HG02678 (cell line): ENCODE measurements at regions not wholly inside any gene's neighbourhood (a gene's known extent, or its start where the extent isn't known, plus 50 kb on each side); places are given as distances from the start of the nearest gene placed in this dataset.

Experiments
- ATAC-seq: cut with Tn5 transposase; IDR thresholded peaks from one replicate; pipeline ENCODE4 v1.9.1; 2021; ENCODE audit warnings: mild to moderate bottlenecking, moderate library complexity; ENCODE audit not compliant: unreplicated experiment

- ATAC-seq: no peak
Measured at GRCh38 chr22:48882636-48883200, 945.0 kb downstream of the BRD1 start.

DNA sequence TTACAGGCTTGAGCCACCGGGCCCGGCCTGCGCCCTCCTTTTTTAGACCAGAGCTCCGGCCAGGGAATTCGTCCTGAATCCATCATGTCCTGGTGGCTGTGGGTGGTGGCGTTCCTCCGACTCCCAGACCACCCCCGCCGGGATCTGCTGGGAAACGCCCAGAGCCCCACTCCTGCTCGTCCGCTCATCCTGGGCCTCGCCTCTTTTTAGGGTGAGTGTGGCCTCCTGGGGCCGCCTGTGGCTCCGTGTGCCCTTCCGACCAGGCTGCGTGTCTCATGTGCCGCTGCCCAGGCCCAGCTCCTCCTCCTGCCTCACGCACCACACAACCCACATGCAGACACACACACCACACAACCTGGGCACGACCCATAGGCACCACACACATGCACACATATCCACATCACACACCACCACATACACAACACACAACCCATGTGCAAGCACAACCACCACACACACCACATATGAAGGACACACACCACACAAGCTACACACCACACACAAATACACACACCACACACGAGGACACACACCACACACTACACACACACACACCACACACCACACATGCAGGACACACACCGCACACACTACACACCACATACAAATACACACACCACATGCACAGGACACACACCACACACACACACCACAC is 946.2 kb downstream of the BRD1 start:
- ATAC-seq: no peak

DNA sequence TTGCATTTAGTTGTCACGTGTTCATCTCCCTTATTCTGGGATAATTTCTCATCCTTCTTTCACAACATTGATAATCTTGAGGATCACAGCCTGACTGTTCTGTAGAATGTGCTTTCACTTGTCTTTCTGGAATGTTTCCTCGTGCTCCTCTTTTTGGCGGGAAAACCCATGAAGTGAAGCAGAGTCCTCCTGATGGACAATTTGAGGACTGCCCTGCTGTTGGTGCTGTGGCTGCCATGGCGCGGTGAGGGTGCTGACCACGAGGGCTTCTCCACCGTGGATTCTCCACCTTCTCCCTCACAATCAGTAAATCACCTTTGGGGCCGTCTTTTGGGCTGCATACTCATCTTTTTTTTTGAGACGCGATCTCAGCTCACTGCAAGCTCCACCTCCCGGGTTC is 946.9 kb downstream of the BRD1 start:
- no peak for ATAC-seq

DNA sequence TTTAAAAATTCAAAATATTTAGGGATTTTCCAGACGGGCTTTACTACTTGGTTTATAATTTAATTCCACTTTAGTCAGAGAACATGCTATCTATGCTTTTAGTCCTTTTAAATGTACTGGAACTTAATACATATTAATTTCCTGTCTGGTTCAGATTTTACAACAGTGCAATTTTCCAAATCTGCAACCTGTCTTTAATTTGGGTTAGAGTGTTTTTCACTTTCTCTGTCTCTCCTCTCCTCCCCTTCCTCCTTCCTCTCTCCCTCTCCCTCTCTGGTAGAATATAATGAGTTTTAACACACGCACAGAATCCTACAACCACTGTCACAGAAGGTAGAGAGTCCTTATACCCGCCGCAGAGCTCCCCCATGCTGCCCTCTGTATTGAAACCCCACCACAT is 950.7 kb downstream of the BRD1 start:
- ATAC-seq: no peak

DNA sequence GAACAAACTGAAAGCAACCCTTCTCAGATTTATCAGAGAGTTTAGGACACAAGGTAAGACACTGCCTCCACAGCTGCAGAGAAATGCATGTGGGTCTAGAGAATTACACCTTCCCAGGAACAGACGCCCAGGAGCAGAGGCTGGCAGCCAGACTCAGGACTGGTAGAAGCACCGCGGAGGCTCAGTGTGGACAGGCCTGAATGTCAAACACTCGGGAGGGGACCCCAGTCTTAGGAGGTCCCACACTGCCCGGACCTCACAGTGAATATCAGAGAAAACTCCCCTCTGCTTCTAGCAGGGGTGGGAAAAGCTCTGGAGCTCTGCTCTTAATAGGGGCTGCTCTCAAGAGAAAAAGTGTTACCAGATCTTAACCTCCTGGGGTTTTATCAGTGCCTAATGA is 952.7 kb downstream of the BRD1 start:
- ATAC-seq: no peak

DNA sequence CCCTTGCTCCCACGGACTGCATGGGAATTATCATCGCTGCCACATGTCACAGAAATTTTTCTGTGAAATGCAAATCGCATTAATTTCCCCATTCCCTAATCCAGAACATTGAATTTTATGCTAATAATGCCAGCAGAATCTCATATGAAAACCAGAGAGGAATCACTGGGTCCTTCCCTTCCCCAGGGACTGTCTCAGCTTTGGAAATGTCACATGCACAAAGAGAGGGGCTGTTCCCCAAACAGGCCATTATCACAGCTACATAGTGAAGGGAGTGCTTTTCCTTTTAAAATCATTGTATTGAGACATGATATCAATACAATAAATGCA is 954.5 kb downstream of the BRD1 start:
- ATAC-seq: no peak

DNA sequence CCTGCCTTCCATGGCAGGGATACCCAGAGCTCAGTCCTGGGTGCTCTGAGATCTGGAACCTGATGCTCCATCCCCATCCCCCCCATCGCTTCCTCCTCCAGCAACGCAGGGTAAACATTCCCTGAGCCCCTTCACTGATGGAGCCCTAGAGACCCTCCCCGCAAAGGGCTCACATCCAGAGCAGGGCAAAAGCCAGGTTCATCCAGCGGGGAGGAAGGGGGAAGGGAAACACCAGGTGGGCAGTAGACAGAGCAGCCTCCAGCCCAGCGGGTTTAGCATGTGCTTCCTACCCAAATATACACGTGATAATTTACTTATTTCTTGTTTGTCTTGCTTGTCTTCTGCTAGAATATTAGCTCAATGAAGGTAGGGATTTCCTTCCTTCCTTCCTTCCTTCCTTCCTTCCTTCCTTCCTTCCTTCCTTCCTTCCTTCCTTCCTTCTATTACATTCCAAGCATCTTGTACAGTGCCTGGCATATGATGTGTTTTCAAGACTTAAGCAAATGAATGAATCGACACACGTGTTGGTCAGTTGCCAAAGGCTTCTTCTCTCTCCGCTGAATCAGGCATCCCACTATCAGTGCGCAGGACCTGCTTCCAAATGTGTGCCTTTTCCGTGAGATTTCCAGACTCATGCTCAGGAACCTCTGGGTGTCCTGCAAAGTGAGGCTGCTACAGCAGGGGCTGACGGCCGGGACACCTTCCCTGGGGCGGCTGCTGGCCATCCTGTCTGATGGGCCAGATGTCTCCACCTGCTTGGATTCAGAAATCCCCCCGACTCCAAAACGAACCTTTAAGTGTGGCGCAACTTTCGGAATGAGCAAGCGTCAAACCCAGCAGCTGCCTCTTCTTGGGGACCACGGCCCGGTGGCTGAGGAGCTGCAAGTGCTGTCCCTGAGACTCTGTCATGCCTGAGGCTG is 955.1 kb downstream of the BRD1 start:
- no peak for ATAC-seq

DNA sequence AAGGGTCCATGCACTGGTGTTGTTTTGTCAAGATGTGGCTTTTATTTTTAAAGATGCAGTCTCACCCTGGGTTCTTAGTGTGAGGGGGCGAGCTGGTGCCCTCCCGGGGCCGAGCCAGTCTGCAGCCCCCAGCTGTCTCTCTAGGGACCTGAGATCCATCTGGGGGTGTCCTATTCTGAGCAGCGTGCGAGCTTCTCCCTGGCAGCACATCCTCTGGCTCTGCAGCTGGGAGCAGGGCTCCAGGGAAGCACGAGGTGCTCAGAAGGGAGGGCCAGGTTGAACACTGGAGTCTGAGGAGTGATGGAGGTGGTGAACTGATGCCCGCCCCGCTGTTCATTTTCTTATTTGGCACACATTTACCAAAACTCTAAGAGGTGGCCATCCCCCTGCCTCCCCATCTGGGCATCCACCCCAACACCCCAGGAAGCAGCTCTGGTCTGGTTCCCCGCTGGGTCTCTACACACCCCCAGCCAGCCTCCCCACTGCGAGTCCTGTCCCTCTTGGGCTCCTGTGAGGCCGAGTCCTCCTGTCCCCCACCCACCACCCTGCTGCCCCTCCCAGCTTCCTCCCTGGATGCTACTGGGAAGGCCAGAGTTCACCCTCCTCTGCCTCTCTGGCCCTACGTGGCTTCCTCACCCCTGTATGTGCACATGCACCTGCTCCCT is 956.4 kb downstream of the BRD1 start:
- no peak for ATAC-seq

GRCh38 chr22:48870436-48870835 is 957.2 kb downstream of the BRD1 start:
- ATAC-seq: no peak

DNA sequence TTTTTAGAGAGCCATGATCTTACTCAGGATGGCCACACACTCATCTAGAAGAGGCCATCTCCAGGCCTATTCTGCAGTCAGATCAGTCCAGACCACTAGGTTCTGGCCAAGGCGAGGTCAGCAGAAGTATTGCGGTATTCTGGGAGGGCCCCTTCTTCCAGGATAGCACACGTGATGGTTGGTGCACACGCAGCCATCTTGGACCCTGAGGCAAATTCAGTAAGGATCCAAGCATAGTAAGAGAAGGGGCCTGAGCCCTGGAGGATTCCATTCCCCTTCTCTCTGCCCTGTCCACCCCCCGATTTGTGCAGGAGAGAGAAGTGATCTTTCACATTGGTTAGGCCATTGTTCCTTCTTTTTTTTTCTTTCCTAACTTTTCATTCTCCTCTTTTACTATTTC is 957.9 kb downstream of the BRD1 start:
- no peak for ATAC-seq

- ATAC-seq: no peak
Measured at GRCh38 chr22:48869161-48869560, 958.5 kb downstream of the BRD1 start.

- ATAC-seq: no peak
Measured at GRCh38 chr22:48868554-48868953, 959.1 kb downstream of the BRD1 start.

- no peak for ATAC-seq
Measured at GRCh38 chr22:48867891-48868290, 959.8 kb downstream of the BRD1 start.

DNA sequence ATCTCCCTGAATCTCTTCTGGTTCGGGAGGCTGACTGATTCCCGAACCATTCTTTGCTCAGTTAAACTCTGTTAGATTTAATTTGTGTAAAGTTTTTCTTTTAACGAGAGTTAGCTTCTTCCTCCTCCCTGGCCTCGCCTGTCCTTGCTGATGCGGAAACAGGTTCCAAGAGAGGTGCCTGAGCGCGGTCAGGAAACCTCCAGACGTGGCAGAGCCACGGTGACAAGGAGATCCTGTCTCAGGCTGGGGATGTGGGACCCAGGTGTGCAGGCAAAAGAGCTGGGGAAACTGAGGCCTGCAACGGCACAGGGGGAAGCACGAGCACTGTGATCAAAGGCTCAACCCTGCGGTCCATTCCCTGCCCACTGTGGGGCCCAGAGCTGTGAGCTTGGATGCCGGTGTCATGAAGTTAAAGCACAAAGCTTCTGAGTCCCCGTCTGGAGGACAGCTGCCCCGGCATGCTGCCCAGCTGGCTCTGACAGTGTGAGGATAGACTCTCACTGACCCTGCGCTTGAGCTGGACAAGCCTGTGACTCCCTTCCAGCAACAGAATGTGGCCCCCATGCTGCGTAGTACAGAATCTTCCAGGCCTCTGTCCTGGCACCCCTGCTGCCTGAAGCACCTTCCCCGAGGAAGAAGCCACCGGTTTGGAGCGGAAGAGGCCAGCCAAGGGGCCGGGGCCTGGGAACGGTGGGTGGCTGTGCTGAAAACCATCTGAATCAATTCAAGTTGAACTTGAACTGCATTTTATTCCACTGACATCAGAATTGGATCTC is 960.6 kb downstream of the BRD1 start:
- no peak for ATAC-seq

DNA sequence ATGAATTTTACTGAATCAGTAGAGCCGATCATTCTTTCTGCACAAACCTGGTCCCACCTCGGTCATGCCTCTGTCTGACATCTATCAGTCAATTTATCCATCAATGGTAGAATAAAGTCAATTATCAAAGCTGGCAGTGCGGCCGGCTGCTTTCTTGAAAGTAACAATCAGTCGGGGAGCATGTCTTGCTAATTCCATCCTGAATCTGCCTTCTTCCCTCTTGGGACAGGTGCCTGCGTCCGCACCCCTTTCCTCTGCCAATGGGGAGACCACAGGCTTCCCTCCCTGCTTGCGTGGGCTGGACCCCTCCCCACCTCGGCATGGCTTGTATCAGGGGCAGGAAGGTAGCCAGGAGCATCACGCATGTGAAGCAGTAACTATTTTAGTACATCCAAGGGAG is 962.9 kb downstream of the BRD1 start:
- ATAC-seq: no peak

GRCh38 chr22:48863965-48864528 is 963.6 kb downstream of the BRD1 start:
- ATAC-seq: no peak

- no peak for ATAC-seq
Measured at GRCh38 chr22:48860557-48860956, 967.1 kb downstream of the BRD1 start.

GRCh38 chr22:48858856-48859255 is 968.8 kb downstream of the BRD1 start:
- ATAC-seq: no peak

DNA sequence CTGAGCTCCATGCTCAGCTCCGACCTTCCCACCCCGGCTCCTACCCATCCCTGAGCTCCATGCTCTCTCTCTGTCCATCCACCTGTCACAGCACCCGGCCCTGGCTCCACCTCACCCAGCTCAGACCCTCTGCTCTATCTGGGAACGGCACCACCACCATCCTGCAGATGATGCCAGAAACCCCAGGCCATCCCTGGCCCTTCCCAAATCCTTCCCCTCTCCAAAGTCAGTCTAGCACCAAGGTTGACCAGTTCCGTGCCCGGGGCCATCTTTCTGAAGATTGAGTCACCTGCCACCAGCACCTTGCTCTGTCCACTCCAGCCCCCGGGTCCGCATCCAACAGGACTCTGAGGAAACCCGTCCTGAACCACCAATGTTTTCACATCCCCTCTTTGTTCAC is 969.6 kb downstream of the BRD1 start:
- no peak for ATAC-seq

DNA sequence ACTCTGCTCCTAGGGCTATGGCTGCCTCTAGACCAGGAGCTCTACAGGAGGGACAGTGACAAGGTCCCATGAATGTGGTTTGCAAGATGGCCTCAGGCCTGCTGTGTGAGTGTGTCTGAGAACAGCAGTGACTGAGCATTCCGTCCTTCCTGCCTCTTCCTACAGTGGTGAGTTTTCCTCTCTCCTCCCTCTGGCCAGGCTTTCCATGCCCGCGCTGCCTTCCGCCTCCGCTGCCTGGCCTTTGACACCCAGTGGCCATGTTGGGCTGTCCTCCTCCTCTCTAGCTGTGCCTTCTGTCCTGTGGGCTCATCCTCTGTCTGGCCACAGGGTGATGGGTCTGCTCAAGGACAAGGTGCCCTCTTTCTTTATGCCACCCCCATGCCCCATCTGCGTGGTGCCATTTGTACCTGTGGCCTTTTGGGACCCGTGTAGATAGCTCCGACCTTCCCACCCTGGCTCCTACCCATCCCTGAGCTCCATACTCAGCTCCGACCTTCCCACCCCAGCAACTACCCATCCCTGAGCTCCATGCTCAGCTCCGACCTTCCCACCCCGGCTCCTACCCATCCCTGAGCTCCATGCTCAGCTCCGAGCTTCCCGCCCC is 970.4 kb downstream of the BRD1 start:
- no peak for ATAC-seq
